Thyroid gland (tissue), 4 donors: ENCODE measurements at regions not wholly inside any gene's neighbourhood (a gene's known extent, or its start where the extent isn't known, plus 50 kb on each side); places are given as distances from the start of the nearest gene placed in this dataset.

ENCODE experiments used
- POLR2A ChIP-seq, 2 donors: fragments of 450-650 bp; IDR thresholded peaks; one replicate each; pipeline ENCODE4 v1.6.1; 2017; ENCODE audit warnings: antibody characterized with exemption in 2 of 2, mild to moderate bottlenecking in 2 of 2, moderate library complexity in 1 of 2
- TF ChIP-seq, protein P1 (sequence below), 6 experiments: fragments of 200-600 bp in 3 of 6; fragments of 450-650 bp in 3 of 6; sonication (generic) in 3 of 6; IDR thresholded peaks; one replicate each; pipeline ENCODE4 v1.5.1; 2016 to 2019; ENCODE audit warnings: antibody characterized with exemption in 6 of 6, mild to moderate bottlenecking in 2 of 6, inconsistent platforms in 1 of 6, moderate library complexity in 1 of 6

- TF ChIP-seq, protein P1, sequence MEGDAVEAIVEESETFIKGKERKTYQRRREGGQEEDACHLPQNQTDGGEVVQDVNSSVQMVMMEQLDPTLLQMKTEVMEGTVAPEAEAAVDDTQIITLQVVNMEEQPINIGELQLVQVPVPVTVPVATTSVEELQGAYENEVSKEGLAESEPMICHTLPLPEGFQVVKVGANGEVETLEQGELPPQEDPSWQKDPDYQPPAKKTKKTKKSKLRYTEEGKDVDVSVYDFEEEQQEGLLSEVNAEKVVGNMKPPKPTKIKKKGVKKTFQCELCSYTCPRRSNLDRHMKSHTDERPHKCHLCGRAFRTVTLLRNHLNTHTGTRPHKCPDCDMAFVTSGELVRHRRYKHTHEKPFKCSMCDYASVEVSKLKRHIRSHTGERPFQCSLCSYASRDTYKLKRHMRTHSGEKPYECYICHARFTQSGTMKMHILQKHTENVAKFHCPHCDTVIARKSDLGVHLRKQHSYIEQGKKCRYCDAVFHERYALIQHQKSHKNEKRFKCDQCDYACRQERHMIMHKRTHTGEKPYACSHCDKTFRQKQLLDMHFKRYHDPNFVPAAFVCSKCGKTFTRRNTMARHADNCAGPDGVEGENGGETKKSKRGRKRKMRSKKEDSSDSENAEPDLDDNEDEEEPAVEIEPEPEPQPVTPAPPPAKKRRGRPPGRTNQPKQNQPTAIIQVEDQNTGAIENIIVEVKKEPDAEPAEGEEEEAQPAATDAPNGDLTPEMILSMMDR (IDR thresholded peaks at IDR 0.05), result no peak
- no peak for TF ChIP-seq POLR2A (IDR thresholded peaks at IDR 0.05)
These were observed 135.4 kb upstream of the FMN2 start for GRCh38 chr1:239956263-239956662.
